Hematopoietic multipotent progenitor cell treated with erythropoietin and hydrocortisone succinate and interleukin-3 and kit ligand, for 4 days (in vitro differentiated cells): ENCODE measurements at regions not wholly inside any gene's neighbourhood (a gene's known extent, or its start where the extent isn't known, plus 50 kb on each side); places are given as distances from the start of the nearest gene placed in this dataset.

ENCODE experiments used
- DNase-seq: peaks from one replicate; pipeline ENCODE4 v3.0.0-alpha.2; 2015

GRCh38 chr1:87196110-87196827 is 132.4 kb upstream of the LMO4 start:
- DNase-seq = no peak

GRCh38 chr1:87197156-87197555 is 131.5 kb upstream of the LMO4 start:
- no peak for DNase-seq

GRCh38 chr1:87197641-87198040 is 131.0 kb upstream of the LMO4 start:
- no peak for DNase-seq

GRCh38 chr1:87200875-87201638 is 127.6 kb upstream of the LMO4 start:
- DNase-seq = peak; percentile 28

DNA sequence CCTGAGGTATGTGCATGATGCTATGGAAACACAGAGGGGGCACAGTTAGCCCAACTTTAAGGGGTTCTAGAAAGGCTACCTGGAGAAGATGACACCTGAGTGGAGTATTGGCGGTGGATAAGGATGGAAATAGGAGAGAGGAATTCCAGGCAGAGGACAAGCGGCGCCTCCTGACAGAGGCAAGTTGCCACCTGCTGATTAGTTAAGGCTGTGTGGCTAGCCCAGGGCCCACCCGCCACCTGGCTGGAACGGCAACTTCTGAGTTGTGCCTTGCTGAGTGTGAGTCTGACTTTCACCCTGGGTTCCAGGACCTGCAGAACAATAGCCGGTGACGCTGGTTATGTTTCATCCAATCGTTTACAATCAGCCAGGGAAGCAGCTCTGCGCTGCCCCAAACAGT is 126.9 kb upstream of the LMO4 start:
- DNase-seq = no peak

- no peak for DNase-seq
Observed at GRCh38 chr1:87202451-87202850, 126.2 kb upstream of the LMO4 start.

- peak; percentile 77 for DNase-seq
Observed at GRCh38 chr1:87202922-87203655, 125.6 kb upstream of the LMO4 start.

DNA sequence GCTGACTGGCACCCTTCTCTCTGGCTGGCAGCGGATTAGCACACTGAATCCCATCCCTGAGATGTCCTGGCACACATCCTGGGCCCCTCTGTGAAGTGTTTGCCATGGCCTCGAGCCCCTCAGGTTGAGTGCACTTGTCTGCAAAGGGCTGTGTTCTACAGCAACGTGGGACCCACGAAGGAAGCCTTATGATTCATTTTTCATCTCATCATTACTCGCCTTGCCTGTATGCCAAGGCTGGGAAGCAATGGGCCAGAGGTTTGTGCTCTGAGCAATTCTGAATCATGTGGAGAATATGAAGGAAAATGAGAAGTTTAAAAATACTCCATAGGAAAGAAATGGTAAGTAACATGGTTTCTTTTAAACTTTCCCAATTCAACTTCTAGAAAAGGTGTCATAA is 124.8 kb upstream of the LMO4 start:
- no peak for DNase-seq

DNA sequence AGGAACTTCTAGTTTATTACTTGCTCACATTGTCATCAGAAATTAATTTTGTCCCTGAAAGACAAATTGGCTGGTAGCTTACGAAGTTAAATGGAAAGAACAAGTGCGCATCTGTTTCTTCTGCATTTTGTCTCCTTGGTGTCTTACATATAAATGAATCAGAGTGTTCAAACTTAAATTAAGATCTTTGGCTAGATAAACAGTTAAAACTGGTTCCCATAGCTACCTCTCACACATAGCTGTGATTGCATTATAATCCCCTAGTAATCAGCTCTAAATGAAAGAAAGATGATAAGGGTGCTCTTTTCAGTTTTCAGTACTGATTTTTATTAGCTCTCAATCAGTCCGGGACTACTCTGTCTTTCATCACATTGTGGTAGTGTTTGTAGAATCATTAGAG is 124.2 kb upstream of the LMO4 start:
- peak; percentile 41 for DNase-seq

GRCh38 chr1:87204921-87205320 is 123.8 kb upstream of the LMO4 start:
- DNase-seq = peak; percentile 82

GRCh38 chr1:87206044-87206831 is 122.4 kb upstream of the LMO4 start:
- DNase-seq = no peak

- DNase-seq = no peak
Observed at GRCh38 chr1:87208080-87208479, 120.6 kb upstream of the LMO4 start.

DNA sequence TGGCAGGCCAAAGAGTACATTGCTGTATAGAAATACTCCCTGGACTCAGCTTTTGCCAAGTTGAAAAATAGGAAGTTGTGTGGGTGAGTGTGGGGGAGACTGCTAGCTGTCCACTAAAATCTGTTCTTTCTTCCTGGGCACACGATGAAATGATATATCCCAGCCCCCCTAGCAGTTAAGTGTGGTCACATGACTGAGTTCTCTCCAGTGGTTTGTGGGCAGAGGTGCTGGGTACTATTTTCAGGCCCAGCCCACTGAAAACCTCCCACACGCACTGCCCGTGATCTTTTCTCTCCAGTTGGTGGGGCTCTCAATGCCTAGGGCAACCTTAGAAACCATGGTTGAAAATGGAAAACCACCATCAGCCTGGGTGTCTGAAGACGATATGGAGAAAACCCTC is 119.7 kb upstream of the LMO4 start:
- DNase-seq = peak; percentile 62

DNA sequence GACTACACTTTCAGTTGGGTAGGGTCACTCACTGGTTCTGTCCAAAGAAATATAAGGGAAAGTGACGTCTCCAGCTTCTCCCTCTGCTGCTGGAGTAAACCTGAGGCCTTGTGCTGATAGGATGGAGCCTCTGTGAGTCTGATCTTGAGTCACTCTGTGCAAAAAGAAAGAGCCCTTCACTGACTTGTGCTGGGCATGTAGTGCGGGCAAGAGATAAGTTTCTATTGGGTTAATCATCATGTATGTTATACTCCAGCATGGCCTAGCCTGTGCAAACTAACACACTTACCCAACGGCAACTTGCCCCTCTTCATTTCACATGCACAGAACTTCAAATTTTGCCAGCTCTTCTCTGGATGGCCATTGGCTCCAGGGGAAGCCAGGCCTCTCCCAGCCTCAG is 118.5 kb upstream of the LMO4 start:
- no peak for DNase-seq

DNA sequence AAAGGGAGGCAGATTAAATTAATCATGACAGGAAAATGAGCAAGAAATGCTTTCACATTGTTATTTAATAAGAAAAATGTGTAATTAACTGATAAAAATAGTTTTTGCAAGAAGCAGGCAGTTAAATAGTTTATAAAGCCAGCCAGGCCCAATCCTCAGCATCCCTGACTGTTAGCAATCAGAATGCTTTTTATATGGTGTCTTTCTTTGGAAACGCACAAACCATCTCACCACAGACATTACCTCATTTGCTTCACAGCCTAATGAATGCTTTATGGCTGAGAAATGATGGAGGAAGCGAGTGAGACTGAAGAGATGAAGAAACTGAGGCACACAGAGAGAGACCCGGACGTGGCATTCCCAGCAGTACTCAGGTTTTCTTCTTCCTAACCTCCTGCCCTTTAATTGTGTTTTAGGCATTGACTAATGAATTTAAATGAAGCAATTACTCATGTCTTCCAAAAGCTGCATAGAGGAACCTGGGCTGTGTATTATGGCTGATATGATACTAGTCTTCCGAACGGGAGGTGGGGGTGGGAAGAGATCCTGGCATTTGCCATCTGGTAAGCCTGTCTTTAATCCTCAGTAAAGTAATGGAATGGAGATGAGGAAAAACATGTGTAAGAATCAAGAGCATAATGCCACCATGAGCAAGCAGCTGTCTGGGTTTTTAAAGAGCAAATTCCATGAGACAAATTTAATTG is 116.1 kb upstream of the LMO4 start:
- no peak for DNase-seq

- no peak for DNase-seq
Observed at GRCh38 chr1:87213135-87213515, 115.6 kb upstream of the LMO4 start.

DNA sequence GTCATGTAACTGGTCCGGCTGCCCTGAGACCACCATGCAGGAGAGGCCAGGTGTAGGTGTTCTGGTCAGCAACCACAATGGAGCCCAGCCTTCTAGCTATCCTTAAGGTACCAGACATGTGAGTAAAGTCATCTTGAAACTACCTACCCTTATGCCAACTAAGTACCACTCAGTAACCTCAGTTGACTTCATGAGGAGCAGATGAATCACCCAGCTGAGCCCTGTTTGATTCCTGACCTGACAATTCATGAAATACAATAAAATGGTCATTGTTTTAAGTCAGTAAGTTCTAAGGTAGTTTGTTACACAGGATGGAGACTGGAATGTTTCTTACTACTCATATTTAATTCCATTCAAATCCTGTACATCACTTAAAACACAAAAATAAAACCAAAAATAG is 113.1 kb upstream of the LMO4 start:
- DNase-seq = no peak

- DNase-seq = no peak
Observed at GRCh38 chr1:87218618-87219017, 110.1 kb upstream of the LMO4 start.

DNA sequence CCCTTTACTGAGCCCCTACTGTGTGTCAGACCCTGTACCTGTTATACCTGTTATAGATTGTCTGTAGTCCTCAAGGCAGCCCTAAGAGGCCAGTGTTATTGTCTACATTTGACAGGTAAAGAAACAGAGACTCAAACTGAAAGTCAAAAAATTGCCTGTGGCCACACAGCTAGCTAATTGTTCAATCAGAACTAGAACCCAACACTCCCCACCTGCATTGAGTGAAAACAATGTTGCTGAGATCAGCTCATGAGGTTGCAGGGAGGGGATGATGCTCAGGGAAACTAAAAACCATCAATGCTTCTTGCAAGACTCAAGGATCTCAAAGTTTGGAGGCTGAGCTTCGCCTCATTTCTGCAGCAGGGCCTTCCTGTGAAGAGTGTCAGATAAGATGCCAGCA is 109.5 kb upstream of the LMO4 start:
- no peak for DNase-seq

GRCh38 chr1:87219626-87220025 is 109.1 kb upstream of the LMO4 start:
- DNase-seq = no peak

- DNase-seq = no peak
Observed at GRCh38 chr1:87220993-87221392, 107.7 kb upstream of the LMO4 start.

GRCh38 chr1:87224201-87224600 is 104.5 kb upstream of the LMO4 start:
- no peak for DNase-seq

DNA sequence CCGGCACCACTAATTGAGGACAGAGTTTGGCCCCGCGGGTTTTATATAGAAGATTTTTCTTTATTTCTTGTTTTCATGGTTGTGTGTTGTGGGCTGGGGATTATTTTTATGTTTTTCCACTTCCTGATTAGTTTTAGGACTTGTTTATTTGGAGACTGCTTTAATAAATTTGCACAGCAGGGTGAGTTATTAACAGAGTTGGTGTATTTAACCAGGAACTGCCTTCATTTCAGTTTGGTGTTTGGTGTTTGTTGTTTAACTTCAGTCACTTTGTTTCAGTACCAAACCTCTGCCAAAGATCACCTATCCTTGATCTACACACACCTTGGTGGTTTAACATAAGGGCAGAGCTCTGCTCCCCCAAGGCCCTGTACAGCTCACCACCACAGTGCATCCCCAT is 103.5 kb upstream of the LMO4 start:
- DNase-seq = no peak
